DOHH2 (cell line): ENCODE measurements at regions not wholly inside any gene's neighbourhood (a gene's known extent, or its start where the extent isn't known, plus 50 kb on each side); places are given as distances from the start of the nearest gene placed in this dataset.

ENCODE experiments used
- H3F3A ChIP-seq: fragments of 200-600 bp; sonication (generic), shearing (Covaris generic); 2 replicates; pipeline ENCODE4 v1.6.0; 2016; ENCODE audit warnings: antibody characterized with exemption, mild to moderate bottlenecking; ENCODE audit not compliant: control insufficient read depth, insufficient read depth
- H3K27ac ChIP-seq: fragments of 200-600 bp; sonication (generic); 2 replicates; pipeline ENCODE4 v1.5.1; 2014; ENCODE audit warnings: low read depth, mild to moderate bottlenecking, low read length, moderate library complexity
- H3K27me3 ChIP-seq: fragments of 200-600 bp; sonication (generic); 2 replicates; pipeline ENCODE4 v1.6.1; 2014; ENCODE audit warnings: mild to moderate bottlenecking, low read length, mixed read lengths; ENCODE audit not compliant: control insufficient read depth
- H3K36me3 ChIP-seq: fragments of 200-600 bp; sonication (generic); 2 replicates; pipeline ENCODE4 v1.6.1; 2014; ENCODE audit warnings: mild to moderate bottlenecking, low read length, moderate library complexity, mixed read lengths; ENCODE audit not compliant: control insufficient read depth
- H3K4me1 ChIP-seq: fragments of 200-600 bp; sonication (generic); 2 replicates; pipeline ENCODE4 v1.6.1; 2014; ENCODE audit warnings: mild to moderate bottlenecking, low read length, mixed read lengths; ENCODE audit not compliant: control insufficient read depth
- H3K4me2 ChIP-seq: fragments of 200-600 bp; sonication (generic); 2 replicates; pipeline ENCODE4 v1.6.0; 2014; ENCODE audit warnings: mild to moderate bottlenecking, low read length, moderate library complexity
- H3K4me3 ChIP-seq: fragments of 200-600 bp; sonication (generic); 2 replicates; pipeline ENCODE4 v1.5.1; 2014; ENCODE audit warnings: mild to moderate bottlenecking, low read length, mixed read lengths
- H3K79me2 ChIP-seq: fragments of 200-600 bp; sonication (generic); 2 replicates; pipeline ENCODE4 v1.6.1; 2014; ENCODE audit warnings: mild to moderate bottlenecking, low read length, mixed read lengths; ENCODE audit not compliant: control insufficient read depth
- H3K9me2 ChIP-seq: fragments of 200-600 bp; sonication (generic); replicated peaks from 2 replicates; pipeline ENCODE4 v1.6.1; 2014; ENCODE audit warnings: mild to moderate bottlenecking, low read length, mixed read lengths; ENCODE audit not compliant: control insufficient read depth
- H3K9me3 ChIP-seq: fragments of 200-600 bp; sonication (generic); 2 replicates; pipeline ENCODE4 v1.6.1; 2014; ENCODE audit warnings: antibody characterized with exemption, low read length, mixed read lengths; ENCODE audit not compliant: control insufficient read depth, insufficient read depth
- H4K20me1 ChIP-seq: fragments of 200-600 bp; sonication (generic); 2 replicates; pipeline ENCODE4 v1.6.0; 2014; ENCODE audit warnings: low read depth, mild to moderate bottlenecking, antibody characterized with exemption, low read length, moderate library complexity; ENCODE audit not compliant: control insufficient read depth, insufficient read depth
- CTCF ChIP-seq: fragments of 200-600 bp; sonication (generic); IDR thresholded peaks from one replicate; pipeline ENCODE4 v1.5.1; 2014; ENCODE audit warnings: antibody characterized with exemption, mild to moderate bottlenecking, low read depth, low read length; ENCODE audit not compliant: poor library complexity, severe bottlenecking
- EZH2phosphoT487 ChIP-seq: fragments of 200-600 bp; sonication (generic); IDR thresholded peaks from 2 replicates; pipeline ENCODE4 v1.6.1; 2017; ENCODE audit warnings: borderline replicate concordance, mild to moderate bottlenecking, antibody characterized with exemption, low read length, moderate library complexity, mixed read lengths

- Histone ChIP-seq H3K36me3 (no peaks in the 10 kb centered on the region), H3K9me3 (no peaks in the 10 kb centered on the region)
- TF ChIP-seq CTCF, result no peak
These were observed 190.7 kb upstream of the TYRP1 start for GRCh38 chr9:12502520-12502919.

GRCh38 chr9:12503606-12504122 is 189.5 kb upstream of the TYRP1 start:
- Histone ChIP-seq H4K20me1 (no peaks in the 10 kb centered on the region), H3K79me2 (no peaks in the 10 kb centered on the region), H3K36me3 (no peaks in the 10 kb centered on the region), H3K27ac (no peak overlapping the region), H3K4me1 (no peaks in the 10 kb centered on the region), H3K9me3 (no peaks in the 10 kb centered on the region), H3K4me2 (no peak overlapping the region), H3F3A (no peaks in the 10 kb centered on the region), H3K4me3 (no peak overlapping the region), H3K27me3 (no peaks in the 10 kb centered on the region), H3K9me2 (no peaks in the 10 kb centered on the region)
- no peak for TF ChIP-seq EZH2phosphoT487
- TF ChIP-seq CTCF, result no peak

More at GRCh38 chr9:12502520-12502919, 190.7 kb upstream of the TYRP1 start:
- no peaks in the 10 kb centered on the region for H3K79me2 ChIP-seq
- H4K20me1 ChIP-seq, result no peaks in the 10 kb centered on the region
- H3K27ac ChIP-seq, result no peak overlapping the region
- no peak overlapping the region for H3K4me3 ChIP-seq
- H3K27me3 ChIP-seq, result no peaks in the 10 kb centered on the region
- H3K4me2 ChIP-seq, result no peak overlapping the region
- no peaks in the 10 kb centered on the region for H3K4me1 ChIP-seq
- H3K9me2 ChIP-seq, result no peaks in the 10 kb centered on the region
- H3F3A ChIP-seq, result no peaks in the 10 kb centered on the region

GRCh38 chr9:12510551-12510950 is 182.6 kb upstream of the TYRP1 start:
- H3K79me2 ChIP-seq, result no peaks in the 10 kb centered on the region
- no peak overlapping the region for H3K27ac ChIP-seq
- TF ChIP-seq EZH2phosphoT487 (no peak), CTCF (no peak)
- H3K4me3 ChIP-seq, result no peak overlapping the region
- no peaks in the 10 kb centered on the region for H3K4me1 ChIP-seq
- no peaks in the 10 kb centered on the region for H4K20me1 ChIP-seq
- H3K4me2 ChIP-seq, result no peak overlapping the region
- no peaks in the 10 kb centered on the region for H3K9me2 ChIP-seq
- H3K27me3 ChIP-seq, result no peaks in the 10 kb centered on the region
- no peaks in the 10 kb centered on the region for H3F3A ChIP-seq
- no peaks in the 10 kb centered on the region for H3K36me3 ChIP-seq
- no peaks in the 10 kb centered on the region for H3K9me3 ChIP-seq
